HEK293 (cell line): ENCODE measurements at regions not wholly inside any gene's neighbourhood (a gene's known extent, or its start where the extent isn't known, plus 50 kb on each side); places are given as distances from the start of the nearest gene placed in this dataset.

Source experiments
- CTCF ChIA-PET: fragments of 350-600 bp; formaldehyde crosslinking; extraction: SDS; loops from one replicate; lab custom pipeline; 2021; ENCODE audit warnings: antibody characterized with exemption; lab: Yijun Ruan, JAX
- POLR2A ChIA-PET: fragments of 300-600 bp; formaldehyde crosslinking; extraction: SDS; loops from one replicate; lab custom pipeline; 2020; ENCODE audit warnings: antibody characterized with exemption, inconsistent platforms; lab: Yijun Ruan, JAX
- H3K27ac ChIP-seq: fragments of 200-500 bp; sonication (Bioruptor generic); 2 replicates; pipeline ENCODE4 v1.5.1; 2014; ENCODE audit warnings: low read depth, low read length, control low read depth, inconsistent platforms; ENCODE audit errors: extremely low read depth
- H3K36me3 ChIP-seq, 2 experiments: fragments of 200-500 bp in 1 of 2; sonication (Bioruptor generic) in 1 of 2; 1 replicate in 1 of 2; 2 replicates in 1 of 2; pipeline ENCODE4 v1.5.1; 2014 to 2017; ENCODE audit warnings: inconsistent platforms in 2 of 2, low read length in 2 of 2; ENCODE audit not compliant: control insufficient read depth in 2 of 2, insufficient read depth in 1 of 2
- H3K4me1 ChIP-seq: fragments of 200-500 bp; sonication (Bioruptor generic); 2 replicates; pipeline ENCODE4 v1.5.1; 2014; ENCODE audit warnings: mild to moderate bottlenecking, low read length, inconsistent platforms; ENCODE audit not compliant: control insufficient read depth, insufficient read depth
- H3K4me3 ChIP-seq: 2 replicates; pipeline ENCODE4 v1.5.1; 2011; ENCODE audit warnings: low read depth, mild to moderate bottlenecking, control low read depth, low read length, moderate library complexity
- H3K9me3 ChIP-seq: fragments of 200-500 bp; sonication (Bioruptor generic); 2 replicates; pipeline ENCODE4 v1.5.1; 2014; ENCODE audit warnings: low read depth, low read length, inconsistent platforms; ENCODE audit not compliant: control insufficient read depth, insufficient read depth
- GFI1B ChIP-seq: fragments of 450-650 bp; formaldehyde crosslinking; IDR thresholded peaks from 2 replicates; pipeline ENCODE4 v1.5.1; 2016; ENCODE audit warnings: missing biosample characterization, missing genetic modification characterization
- KLF1 ChIP-seq: fragments of 450-650 bp; formaldehyde crosslinking; IDR thresholded peaks from 2 replicates; pipeline ENCODE4 v1.5.1; 2016; ENCODE audit warnings: missing biosample characterization, missing genetic modification characterization
- KLF8 ChIP-seq: fragments of 450-650 bp; formaldehyde crosslinking; IDR thresholded peaks from 2 replicates; pipeline ENCODE4 v1.5.1; 2016; ENCODE audit warnings: missing biosample characterization, missing genetic modification characterization
- PRDM4 ChIP-seq: fragments of 450-650 bp; formaldehyde crosslinking; IDR thresholded peaks from 2 replicates; pipeline ENCODE4 v1.5.1; 2017; ENCODE audit warnings: missing biosample characterization, missing genetic modification characterization
- SCRT1 ChIP-seq: fragments of 450-650 bp; formaldehyde crosslinking; IDR thresholded peaks from 2 replicates; pipeline ENCODE4 v1.5.1; 2016; ENCODE audit warnings: missing biosample characterization, missing genetic modification characterization, borderline replicate concordance
- ZBTB1 ChIP-seq: fragments of 450-650 bp; formaldehyde crosslinking; IDR thresholded peaks from 2 replicates; pipeline ENCODE4 v1.5.1; 2016; ENCODE audit warnings: missing biosample characterization, missing genetic modification characterization
- ZBTB21 ChIP-seq: fragments of 450-650 bp; formaldehyde crosslinking; IDR thresholded peaks from 2 replicates; pipeline ENCODE4 v1.5.1; 2017; ENCODE audit warnings: missing biosample characterization, missing genetic modification characterization
- ZNF121 ChIP-seq: fragments of 450-650 bp; formaldehyde crosslinking; IDR thresholded peaks from 2 replicates; pipeline ENCODE4 v1.5.1; 2016; ENCODE audit warnings: missing biosample characterization, missing genetic modification characterization
- ZNF133 ChIP-seq: fragments of 450-650 bp; formaldehyde crosslinking; IDR thresholded peaks from 2 replicates; pipeline ENCODE4 v1.5.1; 2016; ENCODE audit warnings: missing biosample characterization, missing genetic modification characterization
- ZNF140 ChIP-seq: fragments of 450-650 bp; formaldehyde crosslinking; IDR thresholded peaks from 2 replicates; pipeline ENCODE4 v1.5.1; 2016; ENCODE audit warnings: missing biosample characterization, missing genetic modification characterization
- ZNF23 ChIP-seq: fragments of 450-650 bp; formaldehyde crosslinking; IDR thresholded peaks from 2 replicates; pipeline ENCODE4 v1.5.1; 2016; ENCODE audit warnings: missing biosample characterization, missing genetic modification characterization, borderline replicate concordance
- ZNF24 ChIP-seq: fragments of 450-650 bp; formaldehyde crosslinking; IDR thresholded peaks from 2 replicates; pipeline ENCODE4 v1.5.1; 2016; ENCODE audit warnings: missing biosample characterization, missing genetic modification characterization
- ZNF280D ChIP-seq: fragments of 450-650 bp; formaldehyde crosslinking; IDR thresholded peaks from 2 replicates; pipeline ENCODE4 v1.5.1; 2016; ENCODE audit warnings: missing biosample characterization, missing genetic modification characterization
- ZNF366 ChIP-seq: fragments of 450-650 bp; formaldehyde crosslinking; conservative IDR thresholded peaks from 2 replicates; pipeline ENCODE4 v1.5.1; 2016; ENCODE audit warnings: missing biosample characterization, missing genetic modification characterization
- ZNF404 ChIP-seq: fragments of 450-650 bp; formaldehyde crosslinking; IDR thresholded peaks from 2 replicates; pipeline ENCODE4 v1.5.1; 2017; ENCODE audit warnings: missing biosample characterization, missing genetic modification characterization
- ZNF48 ChIP-seq: fragments of 450-650 bp; formaldehyde crosslinking; IDR thresholded peaks from 2 replicates; pipeline ENCODE4 v1.5.1; 2016; ENCODE audit warnings: missing biosample characterization, missing genetic modification characterization
- ZNF560 ChIP-seq: fragments of 450-650 bp; formaldehyde crosslinking; IDR thresholded peaks from 2 replicates; pipeline ENCODE4 v1.5.1; 2017; ENCODE audit warnings: missing biosample characterization, missing genetic modification characterization, borderline replicate concordance
- ZNF639 ChIP-seq: fragments of 450-650 bp; formaldehyde crosslinking; IDR thresholded peaks from 2 replicates; pipeline ENCODE4 v1.5.1; 2016; ENCODE audit warnings: missing biosample characterization, missing genetic modification characterization
- ZNF660 ChIP-seq: fragments of 450-650 bp; IDR thresholded peaks from 2 replicates; pipeline ENCODE4 v1.5.1; 2018; ENCODE audit warnings: missing biosample characterization, mild to moderate bottlenecking, missing genetic modification characterization
- ZSCAN4 ChIP-seq: fragments of 450-650 bp; formaldehyde crosslinking; IDR thresholded peaks from 2 replicates; pipeline ENCODE4 v1.5.1; 2017; ENCODE audit warnings: missing biosample characterization, missing genetic modification characterization

- TF ChIP-seq ZBTB1 (tag by site-specific recombination) (no peak), ZNF133 (tag by site-specific recombination) (no peak)
Measured at GRCh38 chr6:156345700-156346099, 431.5 kb upstream of the ARID1B start (continued).

DNA sequence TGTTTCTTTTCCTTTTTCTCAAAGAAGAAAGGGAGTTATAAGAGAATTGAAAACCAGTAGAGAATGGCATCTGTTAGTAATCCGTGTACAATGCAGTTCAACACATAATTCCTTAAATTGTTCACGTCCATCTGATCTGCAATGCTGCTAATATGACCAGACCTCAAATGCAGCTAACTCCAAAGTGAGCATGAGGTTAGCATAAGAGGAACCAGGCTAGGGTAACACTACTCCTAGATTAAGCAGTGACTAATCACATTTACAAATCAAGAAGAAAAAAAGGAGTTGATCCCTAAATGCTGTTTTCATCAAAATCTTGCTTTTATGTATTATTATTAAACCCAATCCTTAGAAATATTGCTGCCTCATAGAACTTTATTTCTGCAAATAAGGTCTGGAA is 432.7 kb upstream of the ARID1B start:
- Histone ChIP-seq H3K27ac (no peak overlapping the region), H3K4me3 (no peak overlapping the region), H3K4me1 (no peaks in the 10 kb centered on the region), H3K9me3 (no peaks in the 10 kb centered on the region), H3K36me3 (no peaks in the 10 kb centered on the region)
- POLR2A ChIA-PET, result no interaction called here
- CTCF ChIA-PET, result no interaction called here
- TF ChIP-seq ZNF404 (tag by site-specific recombination) (no peak), PRDM4 (tag by site-specific recombination) (no peak), ZNF560 (tag by site-specific recombination) (no peak), ZBTB21 (tag by site-specific recombination) (no peak), ZNF660 (tag by site-specific recombination) (no peak), GFI1B (tag by site-specific recombination) (no peak)

DNA sequence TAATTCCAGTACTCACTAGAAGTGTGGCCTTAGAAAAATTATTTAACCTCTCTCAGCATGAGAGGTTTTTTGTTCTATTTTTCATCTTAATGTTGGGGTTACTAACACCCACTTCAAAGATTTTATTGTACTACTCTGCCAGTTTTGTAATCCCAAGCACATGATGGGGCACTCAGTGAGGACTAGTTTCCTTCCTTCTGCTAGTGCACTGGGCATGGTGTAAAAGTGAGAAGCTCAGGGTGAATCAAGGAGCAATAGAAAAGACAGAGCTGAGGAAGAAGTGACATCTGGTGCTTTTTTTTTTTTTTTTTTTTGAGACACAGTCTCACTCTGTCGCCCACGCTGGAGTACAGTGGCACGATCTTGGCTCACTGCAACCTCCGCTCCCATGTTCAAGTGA is 439.4 kb upstream of the ARID1B start:
- Histone ChIP-seq H3K27ac (no peak overlapping the region), H3K4me3 (no peak overlapping the region), H3K36me3 (no peaks in the 10 kb centered on the region), H3K9me3 (no peaks in the 10 kb centered on the region), H3K4me1 (no peaks in the 10 kb centered on the region)
- CTCF ChIA-PET, result no interaction called here
- POLR2A ChIA-PET, result no interaction called here
- TF ChIP-seq ZNF560 (tag by site-specific recombination) (no peak), ZNF48 (tag by site-specific recombination) (no peak), KLF1 (tag by site-specific recombination) (no peak), ZNF366 (tag by site-specific recombination) (no peak), ZNF121 (tag by site-specific recombination) (no peak), SCRT1 (tag by site-specific recombination) (no peak), ZNF23 (tag by site-specific recombination) (no peak), ZNF140 (tag by site-specific recombination) (no peak), ZNF639 (no peak), KLF8 (tag by site-specific recombination) (no peak), ZNF24 (tag by site-specific recombination) (no peak), ZNF280D (tag by site-specific recombination) (no peak), ZSCAN4 (no peak)
